MCF 10A (cell line): ENCODE measurements at regions not wholly inside any gene's neighbourhood (a gene's known extent, or its start where the extent isn't known, plus 50 kb on each side); places are given as distances from the start of the nearest gene placed in this dataset.
"Not testable (repeated sequence)": the region's sequence is repeated elsewhere in the genome, so short reads cannot be mapped to it uniquely, and the experiment has no call there.

Experiments
- BruUV-seq: library from RNA; stranded (reverse); fragments of 400-500 nt; replicated peaks from 2 replicates; lab custom pipeline; 2021; lab: Mats Ljungman, UMichigan
- CTCF ChIA-PET: fragments of 300-600 bp; sonication (Branson Sonifier 250); formaldehyde crosslinking; extraction: SDS; loops from one replicate; lab custom pipeline; 2021; ENCODE audit warnings: antibody characterized with exemption, inconsistent platforms; lab: Yijun Ruan, JAX
- POLR2A ChIA-PET: fragments of 300-600, 350-650 bp; sonication (Branson Sonifier 250); formaldehyde crosslinking; extraction: SDS; loops from one replicate; lab custom pipeline; 2020; ENCODE audit warnings: antibody characterized with exemption, inconsistent platforms; lab: Yijun Ruan, JAX
- DNase-seq: peaks from one replicate; pipeline ENCODE4 v3.0.0-alpha.2; 2018; ENCODE audit not compliant: unreplicated experiment
- H3K27ac Mint-ChIP-seq: one replicate; pipeline ENCODE4 v1.8.0; 2022; ENCODE audit warnings: mild to moderate bottlenecking, low read depth, mixed read lengths; ENCODE audit not compliant: unreplicated experiment
- H3K27me3 Mint-ChIP-seq: one replicate; pipeline ENCODE4 v1.8.0; 2022; ENCODE audit warnings: mixed read lengths; ENCODE audit not compliant: insufficient read depth, unreplicated experiment
- H3K36me3 Mint-ChIP-seq: one replicate; pipeline ENCODE4 v1.8.0; 2022; ENCODE audit warnings: mild to moderate bottlenecking, moderate library complexity, mixed read lengths; ENCODE audit not compliant: insufficient read depth, unreplicated experiment
- H3K4me1 Mint-ChIP-seq: one replicate; pipeline ENCODE4 v1.8.0; 2022; ENCODE audit warnings: mixed read lengths; ENCODE audit not compliant: insufficient read depth, unreplicated experiment
- H3K4me3 Mint-ChIP-seq: one replicate; pipeline ENCODE4 v1.8.0; 2022; ENCODE audit warnings: mild to moderate bottlenecking, moderate library complexity, mixed read lengths; ENCODE audit not compliant: unreplicated experiment
- H3K9me3 Mint-ChIP-seq: one replicate; pipeline ENCODE4 v1.8.0; 2022; ENCODE audit warnings: mixed read lengths; ENCODE audit not compliant: unreplicated experiment
- intact Hi-C: fragments of 100-400 bp; cut with micrococcal nuclease; formaldehyde crosslinking; loops from 2 replicates; pipeline ENCODE4 v1.14.1; 2022
- TF ChIP-seq, protein P1 (sequence below): fragments of 200-600 bp; IDR thresholded peaks from one replicate; pipeline ENCODE4 v1.8.0; 2022; ENCODE audit warnings: antibody characterized with exemption, mild to moderate bottlenecking; ENCODE audit not compliant: unreplicated experiment

DNA sequence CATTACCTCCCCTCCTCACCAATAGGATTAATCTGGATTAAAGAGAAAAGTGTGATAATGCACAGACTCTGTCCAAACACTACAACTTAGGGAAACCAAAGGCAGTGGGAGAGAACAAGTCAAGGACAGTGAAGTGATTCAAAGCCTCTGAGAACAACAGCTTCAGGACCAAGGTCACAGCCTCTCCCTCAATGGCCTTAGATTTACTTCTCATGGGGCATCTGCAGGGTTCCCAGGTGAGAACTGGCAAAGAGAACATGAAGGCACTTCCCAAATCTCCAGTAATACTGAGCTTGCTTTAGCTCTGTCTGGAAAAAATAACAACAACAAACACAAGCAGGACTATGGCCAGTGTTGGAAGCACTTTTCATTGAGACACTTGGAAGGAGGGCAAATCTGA lies 99.8 kb upstream of the GOLGA6L22 start:
- H3K36me3 Mint-ChIP-seq, DNase-seq, POLR2A ChIA-PET, H3K9me3 Mint-ChIP-seq, CTCF ChIA-PET, H3K4me3 Mint-ChIP-seq, H3K4me1 Mint-ChIP-seq, H3K27me3 Mint-ChIP-seq, intact Hi-C loops, BruUV-seq, H3K27ac Mint-ChIP-seq: not testable (repeated sequence)

DNA sequence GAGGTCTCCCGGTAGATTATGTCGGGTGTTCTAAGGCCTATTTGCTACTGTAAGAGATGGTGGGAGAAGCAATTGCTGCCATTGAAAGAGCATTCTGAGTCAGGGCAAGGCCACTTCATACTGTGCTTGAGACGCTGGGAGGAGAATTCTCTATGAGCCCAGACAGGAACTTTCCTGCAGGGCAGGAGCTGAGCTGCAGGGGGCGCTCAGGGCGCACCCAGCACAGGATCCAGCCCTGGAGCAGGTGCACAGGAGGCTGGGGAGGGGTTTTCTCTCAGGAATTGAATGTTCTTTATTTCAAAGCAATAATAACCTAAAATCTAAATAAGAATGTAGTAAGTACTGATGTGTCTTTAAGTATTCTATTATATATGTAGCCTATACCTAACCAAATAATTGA lies 99.1 kb upstream of the GOLGA6L22 start:
- POLR2A ChIA-PET, CTCF ChIA-PET: not testable (repeated sequence)

DNA sequence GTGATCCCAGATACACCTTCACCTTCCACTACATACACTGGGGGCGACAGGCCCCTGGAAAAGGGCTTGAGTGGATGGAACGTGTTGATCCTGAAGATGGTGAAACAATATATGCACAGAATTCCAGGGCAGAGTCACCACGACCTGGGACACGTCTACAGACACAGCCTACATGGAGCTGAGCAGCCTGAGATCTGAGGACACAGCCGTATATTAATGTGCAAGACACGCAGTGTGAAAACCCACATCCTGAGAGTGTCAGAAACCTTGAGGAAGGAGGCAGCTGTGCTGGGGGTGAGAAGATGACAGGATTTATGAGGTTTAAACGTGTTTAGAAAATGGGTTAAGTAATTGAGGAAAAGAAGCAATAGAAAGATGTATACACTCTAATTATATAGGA lies 98.0 kb upstream of the GOLGA6L22 start:
- DNase-seq, H3K9me3 Mint-ChIP-seq, intact Hi-C loops, BruUV-seq, POLR2A ChIA-PET, CTCF ChIA-PET, H3K4me3 Mint-ChIP-seq, H3K27ac Mint-ChIP-seq, H3K4me1 Mint-ChIP-seq, H3K36me3 Mint-ChIP-seq, H3K27me3 Mint-ChIP-seq: not testable (repeated sequence)

More for the DNA sequence above, 99.1 kb upstream of the GOLGA6L22 start:
- DNase-seq, H3K9me3 Mint-ChIP-seq, H3K36me3 Mint-ChIP-seq, H3K27me3 Mint-ChIP-seq, H3K4me1 Mint-ChIP-seq, intact Hi-C loops, BruUV-seq, H3K4me3 Mint-ChIP-seq, H3K27ac Mint-ChIP-seq: not testable (repeated sequence)
- TF ChIP-seq, protein P1, sequence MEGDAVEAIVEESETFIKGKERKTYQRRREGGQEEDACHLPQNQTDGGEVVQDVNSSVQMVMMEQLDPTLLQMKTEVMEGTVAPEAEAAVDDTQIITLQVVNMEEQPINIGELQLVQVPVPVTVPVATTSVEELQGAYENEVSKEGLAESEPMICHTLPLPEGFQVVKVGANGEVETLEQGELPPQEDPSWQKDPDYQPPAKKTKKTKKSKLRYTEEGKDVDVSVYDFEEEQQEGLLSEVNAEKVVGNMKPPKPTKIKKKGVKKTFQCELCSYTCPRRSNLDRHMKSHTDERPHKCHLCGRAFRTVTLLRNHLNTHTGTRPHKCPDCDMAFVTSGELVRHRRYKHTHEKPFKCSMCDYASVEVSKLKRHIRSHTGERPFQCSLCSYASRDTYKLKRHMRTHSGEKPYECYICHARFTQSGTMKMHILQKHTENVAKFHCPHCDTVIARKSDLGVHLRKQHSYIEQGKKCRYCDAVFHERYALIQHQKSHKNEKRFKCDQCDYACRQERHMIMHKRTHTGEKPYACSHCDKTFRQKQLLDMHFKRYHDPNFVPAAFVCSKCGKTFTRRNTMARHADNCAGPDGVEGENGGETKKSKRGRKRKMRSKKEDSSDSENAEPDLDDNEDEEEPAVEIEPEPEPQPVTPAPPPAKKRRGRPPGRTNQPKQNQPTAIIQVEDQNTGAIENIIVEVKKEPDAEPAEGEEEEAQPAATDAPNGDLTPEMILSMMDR = peak; percentile 9

DNA sequence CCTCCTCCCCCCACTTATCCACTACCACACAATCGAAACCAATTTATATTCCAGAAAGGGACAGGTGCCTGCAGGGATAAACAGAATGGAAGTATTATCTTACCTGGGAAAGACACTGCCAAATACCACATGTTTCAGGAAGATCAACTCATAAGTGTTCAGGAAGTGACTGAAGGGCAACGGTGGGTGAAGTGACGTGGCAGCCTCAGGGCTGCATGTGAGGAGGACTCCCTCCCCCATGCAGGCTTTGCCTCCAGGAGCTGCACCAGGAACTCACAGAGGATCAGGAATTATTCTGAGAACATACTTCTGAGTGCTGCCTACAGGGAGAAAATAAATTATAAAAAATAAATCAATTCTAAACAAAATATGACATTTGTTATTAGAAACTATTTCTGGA lies 96.2 kb upstream of the GOLGA6L22 start:
- H3K9me3 Mint-ChIP-seq, H3K36me3 Mint-ChIP-seq, intact Hi-C loops, DNase-seq, H3K4me3 Mint-ChIP-seq, H3K27ac Mint-ChIP-seq, H3K27me3 Mint-ChIP-seq, H3K4me1 Mint-ChIP-seq, CTCF ChIA-PET, BruUV-seq, POLR2A ChIA-PET: not testable (repeated sequence)

DNA sequence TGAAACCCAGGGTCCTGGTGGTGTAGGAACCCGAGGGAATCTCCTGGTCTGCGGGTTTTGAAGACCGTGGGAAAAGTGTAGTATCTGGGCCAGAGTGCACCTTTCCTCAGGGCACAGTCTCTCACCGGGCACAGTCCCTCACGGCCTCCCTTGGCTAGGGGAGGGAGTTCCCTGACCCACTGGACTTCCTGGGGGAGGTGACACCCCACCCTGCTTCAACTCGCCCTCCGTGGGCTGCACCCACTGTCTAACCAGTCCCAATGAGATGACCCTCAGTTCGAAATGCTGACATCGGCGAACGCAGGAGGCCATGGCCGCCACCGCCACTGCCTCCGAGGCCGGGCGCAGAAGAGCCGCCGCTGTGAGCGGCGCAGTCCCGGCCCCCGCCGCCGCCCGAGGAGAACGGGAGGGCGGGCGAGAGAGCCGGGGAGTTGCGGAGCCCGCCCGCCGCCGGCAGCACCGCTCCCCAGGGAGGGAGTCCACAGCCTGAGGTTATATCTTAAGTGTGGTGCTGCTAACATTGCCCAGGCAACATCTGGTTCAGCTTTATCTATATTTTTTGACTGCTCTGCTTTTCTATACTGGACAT lies 87.4 kb upstream of the GOLGA6L22 start:
- POLR2A ChIA-PET, DNase-seq, H3K27me3 Mint-ChIP-seq, CTCF ChIA-PET, intact Hi-C loops, BruUV-seq, H3K4me3 Mint-ChIP-seq, H3K27ac Mint-ChIP-seq, H3K4me1 Mint-ChIP-seq, H3K9me3 Mint-ChIP-seq, H3K36me3 Mint-ChIP-seq: not testable (repeated sequence)

DNA sequence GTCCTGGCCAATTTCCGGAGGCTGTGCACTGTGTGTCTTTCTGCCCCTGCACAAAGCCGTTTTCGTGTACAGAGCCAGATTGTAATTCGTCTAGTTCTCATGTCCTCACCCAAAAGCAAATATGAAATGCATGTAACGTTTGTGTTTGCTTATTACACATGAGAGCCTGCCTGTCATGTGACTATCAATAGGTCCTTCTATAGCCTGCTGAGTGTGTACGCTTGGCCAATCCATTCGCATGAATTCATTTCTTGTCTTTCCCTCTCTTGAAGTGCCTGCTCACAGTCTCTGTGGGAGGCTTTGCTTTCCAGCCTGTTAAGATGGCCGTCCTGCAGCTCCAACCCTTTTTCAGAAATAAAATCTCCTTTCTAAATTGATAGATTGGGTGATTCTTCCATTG lies 84.2 kb upstream of the GOLGA6L22 start:
- H3K9me3 Mint-ChIP-seq, H3K4me1 Mint-ChIP-seq, BruUV-seq, CTCF ChIA-PET, H3K36me3 Mint-ChIP-seq, intact Hi-C loops, H3K27me3 Mint-ChIP-seq, H3K27ac Mint-ChIP-seq, POLR2A ChIA-PET, DNase-seq, H3K4me3 Mint-ChIP-seq: not testable (repeated sequence)

DNA sequence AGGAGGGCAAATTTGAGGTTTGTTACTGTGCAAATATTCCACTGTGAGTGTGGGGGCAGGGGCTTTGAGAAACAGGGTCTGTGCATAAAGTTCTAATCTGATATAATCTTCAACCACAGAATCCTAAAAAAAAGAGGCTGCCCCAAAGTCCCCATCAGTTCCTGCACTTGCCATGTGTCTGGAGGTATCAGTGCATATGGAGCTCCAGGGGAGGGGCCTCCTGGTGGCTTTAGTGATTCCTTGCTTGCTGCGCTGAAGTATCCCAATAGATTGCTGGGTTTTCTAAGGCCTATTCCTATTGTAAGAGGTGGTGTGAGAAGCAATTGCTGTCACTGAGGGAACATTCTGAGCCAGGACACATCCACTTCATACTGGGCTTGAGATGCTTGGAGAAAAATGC lies 82.9 kb upstream of the GOLGA6L22 start:
- H3K36me3 Mint-ChIP-seq, CTCF ChIA-PET, H3K4me3 Mint-ChIP-seq, POLR2A ChIA-PET, H3K4me1 Mint-ChIP-seq, H3K9me3 Mint-ChIP-seq, BruUV-seq, DNase-seq, H3K27me3 Mint-ChIP-seq, H3K27ac Mint-ChIP-seq, intact Hi-C loops: not testable (repeated sequence)

DNA sequence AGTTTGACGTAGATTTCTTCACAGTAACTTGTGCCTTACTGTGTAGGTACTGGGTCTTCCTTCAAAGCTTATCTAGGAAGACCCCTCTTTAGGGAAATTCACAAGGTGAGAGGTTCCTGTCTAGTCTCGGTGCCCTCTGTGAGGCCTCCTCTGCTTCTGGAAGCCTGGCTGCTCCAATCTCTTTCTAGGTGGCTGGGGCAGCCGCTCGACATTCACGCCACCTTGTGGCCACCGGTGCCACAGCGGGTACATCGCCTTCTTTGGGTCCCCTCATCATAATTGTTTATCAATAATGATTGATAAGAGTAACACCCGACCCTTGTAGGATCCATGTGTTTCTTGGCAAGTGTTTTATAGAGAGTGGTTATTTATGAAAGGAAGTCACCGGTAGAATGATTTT lies 80.8 kb upstream of the GOLGA6L22 start:
- DNase-seq, H3K4me1 Mint-ChIP-seq, H3K27ac Mint-ChIP-seq, H3K27me3 Mint-ChIP-seq, POLR2A ChIA-PET, CTCF ChIA-PET, BruUV-seq, H3K4me3 Mint-ChIP-seq, H3K9me3 Mint-ChIP-seq, intact Hi-C loops, H3K36me3 Mint-ChIP-seq: not testable (repeated sequence)

DNA sequence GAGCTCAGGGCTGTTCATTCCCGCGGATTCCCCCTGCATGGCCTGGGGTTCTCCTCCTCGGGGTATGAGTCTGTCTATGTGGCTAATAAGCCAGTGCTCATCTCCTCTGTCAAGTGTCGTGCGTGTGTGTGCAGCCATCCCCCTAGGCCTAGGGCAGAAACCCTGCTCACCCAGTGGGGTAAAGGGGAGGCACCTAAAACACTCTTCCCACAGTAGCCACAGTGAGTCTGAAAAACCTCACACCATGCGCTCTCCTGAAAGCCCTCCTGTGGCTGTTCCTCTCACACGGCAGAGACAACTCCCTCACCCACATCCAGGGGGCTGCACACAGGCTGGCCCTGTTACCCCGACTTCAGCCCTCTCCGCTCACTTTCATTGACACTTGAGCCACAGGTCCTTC lies 71.0 kb upstream of the GOLGA6L22 start:
- CTCF ChIA-PET, H3K27ac Mint-ChIP-seq, intact Hi-C loops: not testable (repeated sequence)

More for the DNA sequence above, 71.0 kb upstream of the GOLGA6L22 start:
- H3K36me3 Mint-ChIP-seq, DNase-seq, H3K4me3 Mint-ChIP-seq, POLR2A ChIA-PET, H3K4me1 Mint-ChIP-seq, H3K27me3 Mint-ChIP-seq, H3K9me3 Mint-ChIP-seq, BruUV-seq: not testable (repeated sequence)
